Motor neuron (in vitro differentiated cells): ENCODE measurements at regions not wholly inside any gene's neighbourhood (a gene's known extent, or its start where the extent isn't known, plus 50 kb on each side); places are given as distances from the start of the nearest gene placed in this dataset.
A peak's percentile ranks its signal among the peaks of the same experiment; 100 is the strongest.

Source experiments
- ATAC-seq, 8 experiments: fragments of 200-7000 bp; cut with Tn5 transposase; replicated peaks in 6 of 8; 2 replicates each; pipeline ENCODE4 v1.8.0; 2021; ENCODE audit warnings: mild to moderate bottlenecking in 8 of 8, moderate library complexity in 8 of 8
- H3K27ac ChIP-seq, 2 donors: fragments of 250-450 bp; sonication (Bioruptor Pico); 2 replicates each; pipeline ENCODE4 v1.9.0; 2021; ENCODE audit warnings: antibody characterized with exemption in 2 of 2, mild to moderate bottlenecking in 2 of 2, moderate library complexity in 1 of 2
- H3K4me1 ChIP-seq, 2 donors: fragments of 250-450 bp; sonication (Bioruptor Pico); replicated peaks in 1 of 2; 2 replicates each; pipeline ENCODE4 v1.6.1; 2021; ENCODE audit warnings: antibody characterized with exemption in 2 of 2, mild to moderate bottlenecking in 2 of 2, moderate library complexity in 1 of 2
- H3K4me3 ChIP-seq, 5 donors: fragments of 250-450 bp; sonication (Bioruptor Pico); 2 replicates each; pipeline ENCODE4 v1.9.0; 2021; ENCODE audit warnings: antibody characterized with exemption in 5 of 5, mild to moderate bottlenecking in 5 of 5, moderate library complexity in 4 of 5
- WGBS, 10 experiments: fragments of 450-650 bp; shearing (Covaris generic); methylation state at CpG; one replicate each; pipeline ENCODE4 v1.0.0; 2022; 5-methylcytosine and 5-hydroxymethylcytosine counted together
- in situ Hi-C, 9 experiments: fragments of 400-800 bp; cut with MboI; loops; one replicate each; pipeline ENCODE4 v1.15.0; 2021; ENCODE audit warnings: low sequenced_read_pairs in 9 of 9, low pct_unique_long_range_greater_than_20kb in 2 of 9; ENCODE audit not compliant: unreplicated experiment in 9 of 9

DNA sequence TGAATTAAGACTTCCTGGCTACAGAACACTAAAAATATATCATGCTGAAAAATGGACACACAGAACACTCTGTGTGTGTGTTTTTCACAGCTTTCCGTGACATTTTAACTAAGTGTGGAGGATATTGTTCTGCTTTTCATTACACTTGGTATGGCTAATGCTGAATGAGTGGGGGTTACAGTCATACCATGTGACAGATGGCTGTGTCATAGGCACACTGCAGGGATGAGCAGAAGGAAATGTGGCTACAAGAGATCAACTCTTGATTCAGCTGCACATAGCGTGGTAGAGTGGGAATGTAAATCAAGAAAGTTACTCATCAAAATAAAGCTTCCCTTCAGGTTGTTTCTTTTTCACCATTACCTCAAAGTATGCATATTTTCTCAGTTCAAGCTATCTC is 669.8 kb downstream of the IQCM start:
- H3K4me1 ChIP-seq = no peaks in the 10 kb centered on the region
- H3K27ac ChIP-seq = no peak overlapping the region
- in situ Hi-C loops = no loop called here
- ATAC-seq = peak in 5 of 8 experiments; percentile 39 to 93 (median 50)
- 0 to 100% (median 73%) methylated on average over 1 to 2 of the region's 2 CpGs; no CpG with 5 or more reads in 4 of the 10 experiments for WGBS, 10 experiments
- no peak overlapping the region for H3K4me3 ChIP-seq

DNA sequence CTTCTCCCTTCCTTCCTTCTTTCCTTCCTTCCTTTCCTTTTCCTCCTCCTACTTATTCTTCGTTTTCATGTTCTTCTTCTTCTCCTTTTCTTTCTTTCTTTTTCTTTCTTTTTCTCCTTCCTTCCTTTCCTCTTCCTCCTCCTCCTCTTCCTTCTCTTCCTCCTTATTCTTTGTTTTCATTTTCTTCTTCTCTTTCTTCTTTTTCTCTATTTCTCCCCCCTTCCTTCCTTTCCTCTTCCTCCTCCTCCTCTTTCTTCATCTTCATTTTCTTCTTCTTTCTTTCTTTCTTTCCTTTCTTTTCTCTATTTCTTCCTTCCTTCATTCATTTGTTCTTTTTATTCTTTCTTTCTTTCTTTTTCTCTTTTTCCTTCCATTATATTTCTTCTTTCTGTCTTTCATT is 671.6 kb downstream of the IQCM start:
- no peaks in the 10 kb centered on the region for H3K4me1 ChIP-seq
- 26 to 89% (median 60%) methylated on average over 1 of the region's 1 CpG for WGBS, 10 experiments
- in situ Hi-C loops = no loop called here
- no peak overlapping the region for H3K27ac ChIP-seq
- no peak for ATAC-seq
- H3K4me3 ChIP-seq = no peak overlapping the region

DNA sequence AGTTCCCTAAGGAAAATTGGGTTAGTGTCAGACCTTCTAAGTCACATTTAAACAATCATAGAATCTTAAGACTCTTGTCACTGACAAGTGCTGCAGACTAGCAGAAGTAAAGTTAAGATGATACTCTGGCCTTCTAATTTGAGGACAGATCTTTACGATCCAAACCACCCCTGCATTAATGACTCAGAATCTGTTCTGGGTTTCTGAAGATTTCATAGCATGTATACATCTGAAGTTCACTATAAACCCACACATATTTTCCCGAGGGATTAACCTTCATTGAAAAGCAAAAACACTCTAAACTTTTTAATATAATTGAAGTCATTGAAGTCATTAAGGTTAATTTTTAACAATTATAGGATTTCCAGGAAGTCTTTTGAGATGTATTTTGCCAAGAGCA is 674.3 kb downstream of the IQCM start:
- ATAC-seq = no peak
- Histone ChIP-seq H3K4me3 (no peak overlapping the region), H3K4me1 (no peaks in the 10 kb centered on the region), H3K27ac (no peak overlapping the region)
- 0 to 80% (median 64%) methylated on average over 1 to 2 of the region's 2 CpGs; no CpG with 5 or more reads in 2 of the 10 experiments for WGBS, 10 experiments
- in situ Hi-C loops = no loop called here

DNA sequence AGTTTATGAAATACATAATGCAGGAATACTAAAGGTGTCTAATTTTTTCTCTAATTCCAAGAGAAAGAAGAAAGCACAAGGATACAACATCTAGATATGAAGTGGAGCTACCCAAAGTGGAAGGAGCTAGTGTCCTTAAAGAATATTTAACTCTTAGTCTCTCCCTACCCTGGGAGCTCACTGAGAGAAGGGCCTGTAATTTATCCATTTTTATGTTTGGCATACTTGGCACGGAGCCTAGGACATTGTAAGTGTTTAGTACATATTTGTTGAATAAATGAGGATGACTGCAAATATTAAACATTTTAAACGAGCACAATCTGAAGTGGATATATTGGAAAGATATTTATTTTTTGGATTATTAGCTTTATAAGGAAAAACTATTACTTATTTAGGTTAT is 674.8 kb downstream of the IQCM start:
- in situ Hi-C loops = no loop called here

DNA sequence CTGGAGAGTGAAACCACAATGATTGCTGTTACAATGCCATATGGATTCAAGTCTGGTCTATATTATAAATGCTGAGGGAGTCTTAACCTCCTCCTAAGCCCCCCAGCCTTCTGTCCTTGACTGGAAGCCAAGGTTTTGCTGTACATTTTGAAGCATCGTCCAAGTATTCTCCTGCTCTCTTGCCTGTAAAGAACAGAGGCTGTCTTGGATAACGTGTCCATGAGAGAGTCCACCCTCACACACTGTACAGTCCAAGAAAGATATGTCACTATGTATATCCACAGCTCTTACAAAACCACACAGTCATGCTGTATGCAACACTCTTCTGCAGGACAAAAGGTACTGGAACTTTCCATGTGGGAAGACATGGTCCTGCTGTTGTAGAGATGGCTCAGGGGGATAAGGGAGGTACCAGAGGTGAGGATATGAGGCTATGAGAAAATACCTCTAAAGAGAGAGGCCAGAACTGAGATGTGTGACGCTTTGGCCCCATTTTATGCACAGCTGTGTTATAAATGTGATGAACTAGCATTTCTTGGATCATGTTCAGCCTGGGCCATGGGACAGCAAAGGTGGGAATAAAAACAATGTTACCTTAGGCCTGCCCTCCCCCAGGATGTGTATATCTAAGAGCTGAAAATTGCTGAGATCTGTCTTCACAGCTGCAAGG is 678.6 kb downstream of the IQCM start:
- H3K27ac ChIP-seq = no peak overlapping the region
- WGBS, 10 experiments = 0 to 100% (median 83%) methylated on average over 1 to 2 of the region's 3 CpGs; no CpG with 5 or more reads in 5 of the 10 experiments
- in situ Hi-C loops = no loop called here
- H3K4me1 ChIP-seq = no peaks in the 10 kb centered on the region
- H3K4me3 ChIP-seq = no peak overlapping the region
- peak in 2 of 8 experiments; percentile 67 to 74 for ATAC-seq

More for the DNA sequence above, 674.8 kb downstream of the IQCM start:
- Histone ChIP-seq H3K4me3 (no peak overlapping the region), H3K27ac (no peak overlapping the region), H3K4me1 (no peaks in the 10 kb centered on the region)
- ATAC-seq = peak in 1 of 8 experiments; percentile 24
- WGBS, 10 experiments = 17 to 97% (median 60%) methylated on average over 1 to 2 of the region's 2 CpGs; no CpG with 5 or more reads in 3 of the 10 experiments

DNA sequence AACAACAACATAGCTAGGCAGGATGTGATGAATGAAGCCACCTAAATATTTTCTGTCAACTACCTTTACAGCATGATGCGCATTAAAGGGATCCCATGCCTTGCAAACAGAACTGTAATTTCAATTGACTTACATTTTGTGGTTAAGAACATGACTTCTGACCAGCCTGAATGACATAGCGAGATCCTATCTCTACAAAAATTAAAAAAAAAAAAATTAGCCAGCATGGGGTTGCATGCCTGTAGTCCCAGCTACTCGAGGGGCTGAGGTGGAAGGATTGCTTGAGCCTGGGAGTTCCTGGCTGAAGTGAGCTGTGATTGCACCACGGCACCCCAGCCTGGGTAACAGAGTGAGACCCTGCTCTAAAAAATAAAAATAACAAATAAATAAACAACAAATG is 680.6 kb downstream of the IQCM start:
- in situ Hi-C loops = no loop called here
- Histone ChIP-seq H3K4me1 (no peaks in the 10 kb centered on the region), H3K4me3 (no peak overlapping the region), H3K27ac (no peak overlapping the region)
- peak in 2 of 8 experiments; percentile 29 to 36 for ATAC-seq
- 39 to 100% (median 82%) methylated on average over 1 to 4 of the region's 4 CpGs for WGBS, 10 experiments

DNA sequence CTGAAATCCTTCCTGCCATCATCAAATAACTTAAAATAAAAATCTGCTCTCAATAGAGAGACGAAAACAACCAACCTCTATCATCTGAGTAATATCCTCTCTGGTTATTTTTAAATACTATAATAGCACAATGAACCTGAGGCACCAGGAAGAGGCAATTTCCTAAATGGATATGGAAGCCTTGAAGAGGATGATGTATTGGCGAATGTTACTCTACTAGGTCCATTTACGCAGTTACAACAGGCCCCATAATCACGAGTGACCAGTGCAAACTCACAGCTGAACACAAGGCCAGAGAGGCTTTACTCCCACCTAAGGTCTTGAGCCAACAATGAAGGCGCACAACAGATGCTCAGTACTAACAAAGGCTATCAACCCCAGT is 678.8 kb upstream of the NR3C2 start:
- no peak for ATAC-seq
- Histone ChIP-seq H3K4me1 (no peaks in the 10 kb centered on the region), H3K27ac (no peak overlapping the region), H3K4me3 (no peak overlapping the region)
- in situ Hi-C loops = no loop called here
- WGBS, 10 experiments = 70 to 100% (median 82%) methylated on average over 1 to 5 of the region's 5 CpGs

DNA sequence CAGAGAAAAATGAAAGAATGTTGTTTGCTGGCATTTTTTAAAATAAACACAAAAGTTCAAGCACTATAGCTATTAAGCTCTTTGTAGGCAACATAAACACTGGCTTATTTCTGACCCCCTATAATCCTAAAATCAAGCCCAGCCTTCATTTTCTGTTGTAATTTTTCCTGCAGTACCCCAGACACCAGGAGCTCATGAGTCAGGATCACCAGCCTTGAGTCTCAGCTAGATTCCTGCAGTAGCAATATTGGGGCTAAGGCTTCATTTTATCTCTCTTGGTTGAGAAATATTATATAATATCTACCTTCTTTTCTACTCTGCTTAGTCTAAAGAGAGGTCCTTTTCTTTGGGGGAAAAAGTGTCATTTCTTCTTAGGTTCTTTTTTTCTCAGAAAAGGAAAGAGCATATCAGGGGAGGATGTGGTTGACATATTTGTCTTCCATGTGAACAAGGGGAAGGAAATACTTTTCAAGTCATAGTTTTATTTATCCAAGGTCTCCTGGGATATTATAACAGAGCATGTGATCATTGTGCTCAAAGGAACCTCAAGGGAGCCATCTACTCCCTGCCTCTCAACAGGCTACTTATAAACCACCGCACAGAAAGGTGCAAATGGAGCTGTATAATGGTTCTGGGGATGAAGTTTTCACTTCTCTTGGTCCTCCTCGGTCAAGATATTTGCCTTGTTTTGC is 678.3 kb upstream of the NR3C2 start:
- Histone ChIP-seq H3K4me3 (no peak overlapping the region), H3K27ac (no peak overlapping the region), H3K4me1 (no peaks in the 10 kb centered on the region)
- no peak for ATAC-seq
- 71 to 95% (median 83%) methylated on average over 1 to 2 of the region's 2 CpGs; no CpG with 5 or more reads in 2 of the 10 experiments for WGBS, 10 experiments
- in situ Hi-C loops = no loop called here

DNA sequence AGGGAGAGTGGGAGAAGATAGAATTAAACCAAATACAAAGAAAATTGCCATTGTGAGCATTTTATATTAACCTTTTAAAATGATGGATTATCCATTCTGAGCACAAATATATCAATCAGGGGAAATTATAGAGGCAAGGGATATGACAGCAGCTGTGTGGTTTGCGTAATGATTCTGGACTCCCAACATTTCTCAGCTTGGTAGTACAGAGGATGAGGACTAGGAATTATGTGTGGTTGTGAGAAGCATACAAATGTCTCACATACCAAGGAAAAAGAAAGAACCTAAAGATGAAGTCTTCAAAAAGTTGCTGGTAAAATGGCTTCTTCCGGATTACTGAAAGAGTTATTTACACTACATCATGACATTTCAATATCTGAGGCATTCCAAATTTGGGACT is 674.6 kb upstream of the NR3C2 start:
- in situ Hi-C loops = no loop called here
- WGBS, 10 experiments = 69 to 100% (median 84%) methylated on average over 1 to 2 of the region's 2 CpGs; no CpG with 5 or more reads in 2 of the 10 experiments
- Histone ChIP-seq H3K27ac (no peak overlapping the region), H3K4me1 (no peaks in the 10 kb centered on the region), H3K4me3 (no peak overlapping the region)
- ATAC-seq = no peak

DNA sequence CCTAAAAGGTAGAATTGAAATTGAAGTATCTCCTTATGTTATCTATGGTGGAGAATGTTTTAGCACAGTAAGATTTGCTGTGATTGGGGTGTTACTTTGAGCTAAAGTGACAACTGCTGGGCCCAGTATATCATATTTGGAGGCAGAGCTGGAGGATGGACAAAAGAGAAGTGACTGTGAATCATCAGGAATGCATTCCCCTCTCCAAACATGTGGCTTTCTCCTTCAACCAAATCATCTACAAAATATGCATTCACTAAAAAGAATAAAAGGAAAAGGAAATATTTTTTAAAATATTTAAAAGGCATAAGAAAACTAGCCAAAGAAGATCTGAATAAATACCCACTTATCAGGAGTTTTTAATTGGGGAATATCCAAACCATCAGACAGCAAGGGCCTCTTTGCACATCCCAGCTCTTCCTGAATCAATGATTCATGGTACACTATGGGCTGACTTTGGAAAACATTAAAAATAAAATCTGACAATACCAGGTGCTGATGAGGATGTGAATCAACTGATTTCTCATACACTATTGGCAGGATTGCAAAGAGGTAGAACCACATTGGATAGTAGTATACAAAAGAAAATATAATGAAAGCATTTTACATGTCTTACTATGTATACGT is 671.7 kb upstream of the NR3C2 start:
- ATAC-seq = peak in 2 of 8 experiments; percentile 73 to 75
- Histone ChIP-seq H3K4me3 (no peak overlapping the region), H3K4me1 (peaks cover 0 to 8% of the 10 kb centered on the region in 2 donors), H3K27ac (no peak overlapping the region)
- 67 to 100% (median 87%) methylated on average over 1 of the region's 1 CpG for WGBS, 10 experiments
- in situ Hi-C loops = no loop called here

DNA sequence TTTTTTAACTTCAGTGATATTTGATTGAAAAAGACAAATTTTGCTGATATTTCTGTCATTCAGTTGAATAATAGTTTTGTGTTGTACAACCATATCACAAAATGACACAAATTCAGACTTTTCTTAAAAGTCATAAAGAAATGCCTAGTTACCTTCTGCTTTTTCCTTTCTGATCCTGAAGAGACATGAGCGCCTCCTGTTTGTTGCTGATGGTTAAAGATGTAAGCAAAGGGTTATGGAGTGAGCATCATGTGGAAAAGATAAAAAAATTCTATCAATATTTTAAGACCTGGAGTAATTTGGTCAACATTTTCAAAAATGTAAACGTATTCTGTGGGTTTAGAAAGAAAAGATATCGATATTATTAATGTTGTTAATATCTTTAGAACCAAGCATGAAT is 669.9 kb upstream of the NR3C2 start:
- no peak overlapping the region for H3K4me3 ChIP-seq
- in situ Hi-C loops = no loop called here
- H3K4me1 ChIP-seq = peaks cover 0 to 8% of the 10 kb centered on the region in 2 donors
- ATAC-seq = no peak
- no peak overlapping the region for H3K27ac ChIP-seq
- WGBS, 10 experiments = 65 to 100% (median 77%) methylated on average over 1 to 3 of the region's 3 CpGs

DNA sequence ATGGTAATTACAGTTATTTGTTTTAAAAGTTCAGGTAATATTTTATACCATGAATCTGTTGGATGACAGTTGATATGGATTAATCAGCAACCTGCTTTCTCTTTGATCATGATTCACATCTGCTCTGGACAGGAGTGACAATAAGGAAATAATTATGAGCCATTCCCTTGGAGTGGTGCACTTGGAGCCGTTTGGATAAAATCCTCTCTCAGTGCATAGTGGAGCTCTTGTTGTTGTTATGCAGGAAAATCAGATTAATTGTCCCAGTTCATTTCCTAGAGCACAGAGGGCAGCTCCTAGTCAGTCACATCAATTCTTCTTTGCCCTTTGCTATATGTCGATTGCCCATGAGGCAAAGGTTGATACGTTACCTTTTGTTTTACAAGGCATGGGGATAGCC is 668.3 kb upstream of the NR3C2 start:
- H3K4me3 ChIP-seq = no peak overlapping the region
- H3K4me1 ChIP-seq = peaks cover 0 to 8% of the 10 kb centered on the region in 2 donors
- in situ Hi-C loops = no loop called here
- WGBS, 10 experiments = 33 to 61% (median 53%) methylated on average over 2 to 3 of the region's 3 CpGs; no CpG with 5 or more reads in 3 of the 10 experiments
- no peak overlapping the region for H3K27ac ChIP-seq
- ATAC-seq = peak in 3 of 8 experiments; percentile 47 to 63 (median 61)

DNA sequence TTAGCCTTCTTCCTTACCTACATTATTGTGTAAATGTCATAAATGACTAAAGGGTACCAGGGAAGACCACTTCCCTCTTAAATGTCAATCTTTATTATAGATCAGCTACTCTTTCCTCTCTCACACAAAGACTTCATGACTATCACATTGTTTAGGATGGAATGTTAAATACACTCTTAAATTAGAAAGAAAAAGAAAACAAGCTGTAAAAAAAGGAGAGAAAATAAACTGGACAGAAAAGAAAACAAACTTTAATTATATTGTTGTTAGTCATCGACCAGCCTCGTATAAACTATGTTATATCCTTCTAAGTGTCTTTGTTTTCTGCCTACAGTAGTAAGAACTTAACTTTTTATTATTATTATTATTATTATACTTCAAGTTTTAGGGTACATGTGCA is 666.4 kb upstream of the NR3C2 start:
- WGBS, 10 experiments = 11 to 85% (median 71%) methylated on average over 2 of the region's 2 CpGs; no CpG with 5 or more reads in 3 of the 10 experiments

More for the DNA sequence above, 666.4 kb upstream of the NR3C2 start:
- Histone ChIP-seq H3K4me3 (no peak overlapping the region), H3K27ac (no peak overlapping the region), H3K4me1 (peaks cover 0 to 8% of the 10 kb centered on the region in 2 donors)
- no peak for ATAC-seq
- in situ Hi-C loops = no loop called here
